ENCODE measurements at regions not wholly inside any gene's neighbourhood (a gene's known extent, or its start where the extent isn't known, plus 50 kb on each side); places are given as distances from the start of the nearest gene placed in this dataset.

GRCh38 chr14:44010595-44010994, 496.5 kb downstream of the FSCB start:
- Mint-ChIP-seq H3K4me3 (no peak overlapping the region), H3K27me3 (ENCODE audit: low read depth) (no peaks in the 10 kb centered on the region), H3K4me1 (ENCODE audit: low read depth) (no peaks in the 10 kb centered on the region), H3K36me3 (ENCODE audit: insufficient read depth) (no peaks in the 10 kb centered on the region), H3K9me3 (peaks cover 15% of the 10 kb centered on the region)
- DNase-seq: no peak
- ATAC-seq: no peak

- no peak for DNase-seq
- no peak overlapping the region for H3K4me3 Mint-ChIP-seq
- no peaks in the 10 kb centered on the region for H3K36me3 Mint-ChIP-seq (ENCODE audit: insufficient read depth)
- H3K4me1 Mint-ChIP-seq (ENCODE audit: low read depth): no peaks in the 10 kb centered on the region
- no peaks in the 10 kb centered on the region for H3K27me3 Mint-ChIP-seq (ENCODE audit: low read depth)
- no peak for ATAC-seq
- H3K9me3 Mint-ChIP-seq: peaks cover 16% of the 10 kb centered on the region
Observed at GRCh38 chr14:44010071-44010470, 497.0 kb downstream of the FSCB start.

- Mint-ChIP-seq H3K27me3 (ENCODE audit: low read depth) (no peaks in the 10 kb centered on the region), H3K36me3 (ENCODE audit: insufficient read depth) (no peaks in the 10 kb centered on the region), H3K9me3 (peaks cover 19% of the 10 kb centered on the region), H3K4me3 (no peak overlapping the region), H3K4me1 (ENCODE audit: low read depth) (no peaks in the 10 kb centered on the region)
- ATAC-seq: no peak
- DNase-seq: no peak
Observed at GRCh38 chr14:44009642-44010041, 497.4 kb downstream of the FSCB start.

- H3K4me3 Mint-ChIP-seq: no peak overlapping the region
- ATAC-seq (no peak), DNase-seq (no peak)
- H3K4me1 Mint-ChIP-seq (ENCODE audit: low read depth): no peaks in the 10 kb centered on the region
- H3K36me3 Mint-ChIP-seq (ENCODE audit: insufficient read depth): no peaks in the 10 kb centered on the region
- H3K9me3 Mint-ChIP-seq: peaks cover 5% of the 10 kb centered on the region
- no peaks in the 10 kb centered on the region for H3K27me3 Mint-ChIP-seq (ENCODE audit: low read depth)
Observed at GRCh38 chr14:43988989-43989388, 518.1 kb downstream of the FSCB start.

- no peaks in the 10 kb centered on the region for H3K4me1 Mint-ChIP-seq (ENCODE audit: low read depth)
Observed at GRCh38 chr14:43983721-43984120, 523.4 kb downstream of the FSCB start.

GRCh38 chr14:43981135-43981768, 525.8 kb downstream of the FSCB start:
- Mint-ChIP-seq H3K9me3 (peaks cover 4% of the 10 kb centered on the region), H3K36me3 (ENCODE audit: insufficient read depth) (no peaks in the 10 kb centered on the region), H3K27me3 (ENCODE audit: low read depth) (no peaks in the 10 kb centered on the region), H3K4me1 (ENCODE audit: low read depth) (no peaks in the 10 kb centered on the region), H3K4me3 (no peak overlapping the region)
- ATAC-seq (no peak), DNase-seq (no peak)

More at GRCh38 chr14:43983721-43984120, 523.4 kb downstream of the FSCB start:
- Mint-ChIP-seq H3K36me3 (ENCODE audit: insufficient read depth) (no peaks in the 10 kb centered on the region), H3K9me3 (peaks cover 4% of the 10 kb centered on the region), H3K4me3 (no peak overlapping the region), H3K27me3 (ENCODE audit: low read depth) (no peaks in the 10 kb centered on the region)
- DNase-seq (no peak), ATAC-seq (no peak)

- no peak for ATAC-seq
- Mint-ChIP-seq H3K36me3 (ENCODE audit: insufficient read depth) (no peaks in the 10 kb centered on the region), H3K27me3 (ENCODE audit: low read depth) (no peaks in the 10 kb centered on the region), H3K9me3 (peaks cover 15% of the 10 kb centered on the region), H3K4me1 (ENCODE audit: low read depth) (no peaks in the 10 kb centered on the region), H3K4me3 (no peak overlapping the region)
- no peak for DNase-seq
Observed at GRCh38 chr14:43956741-43957140, 550.3 kb downstream of the FSCB start.

- Mint-ChIP-seq H3K27me3 (ENCODE audit: low read depth) (no peaks in the 10 kb centered on the region), H3K4me3 (no peak overlapping the region), H3K36me3 (ENCODE audit: insufficient read depth) (no peaks in the 10 kb centered on the region), H3K9me3 (peaks cover 6% of the 10 kb centered on the region), H3K4me1 (ENCODE audit: low read depth) (no peaks in the 10 kb centered on the region)
- DNase-seq (no peak), ATAC-seq (no peak)
Observed at GRCh38 chr14:43949400-43949799, 557.7 kb downstream of the FSCB start.

GRCh38 chr14:43939836-43940235, 567.2 kb downstream of the FSCB start:
- Mint-ChIP-seq H3K27me3 (ENCODE audit: low read depth) (no peaks in the 10 kb centered on the region), H3K4me1 (ENCODE audit: low read depth) (no peaks in the 10 kb centered on the region), H3K4me3 (no peak overlapping the region), H3K9me3 (peaks cover 6% of the 10 kb centered on the region), H3K36me3 (ENCODE audit: insufficient read depth) (no peaks in the 10 kb centered on the region)
- DNase-seq (no peak), ATAC-seq (no peak)

- H3K36me3 Mint-ChIP-seq (ENCODE audit: insufficient read depth): no peaks in the 10 kb centered on the region
- no peaks in the 10 kb centered on the region for H3K27me3 Mint-ChIP-seq (ENCODE audit: low read depth)
- no peaks in the 10 kb centered on the region for H3K4me1 Mint-ChIP-seq (ENCODE audit: low read depth)
- DNase-seq (no peak), ATAC-seq (no peak)
- H3K4me3 Mint-ChIP-seq: no peak overlapping the region
- peaks cover 6% of the 10 kb centered on the region for H3K9me3 Mint-ChIP-seq
Observed at GRCh38 chr14:43938588-43939281, 568.3 kb downstream of the FSCB start.

GRCh38 chr14:43937001-43937400, 570.1 kb downstream of the FSCB start:
- no peak for ATAC-seq
- H3K4me1 Mint-ChIP-seq (ENCODE audit: low read depth): no peaks in the 10 kb centered on the region

GRCh38 chr14:43934102-43934501, 573.0 kb downstream of the FSCB start:
- peaks cover 15% of the 10 kb centered on the region for H3K9me3 Mint-ChIP-seq
- no peak overlapping the region for H3K4me3 Mint-ChIP-seq
- H3K4me1 Mint-ChIP-seq (ENCODE audit: low read depth): no peaks in the 10 kb centered on the region
- H3K36me3 Mint-ChIP-seq (ENCODE audit: insufficient read depth): no peaks in the 10 kb centered on the region
- DNase-seq (no peak), ATAC-seq (no peak)
- no peaks in the 10 kb centered on the region for H3K27me3 Mint-ChIP-seq (ENCODE audit: low read depth)

More at GRCh38 chr14:43937001-43937400, 570.1 kb downstream of the FSCB start:
- Mint-ChIP-seq H3K36me3 (ENCODE audit: insufficient read depth) (no peaks in the 10 kb centered on the region), H3K9me3 (peaks cover 13% of the 10 kb centered on the region), H3K4me3 (no peak overlapping the region), H3K27me3 (ENCODE audit: low read depth) (no peaks in the 10 kb centered on the region)
- DNase-seq: no peak

GRCh38 chr14:43914041-43914693, 592.9 kb downstream of the FSCB start:
- DNase-seq: no peak
- no peak for ATAC-seq
- Mint-ChIP-seq H3K9me3 (peaks cover 13% of the 10 kb centered on the region), H3K27me3 (ENCODE audit: low read depth) (no peaks in the 10 kb centered on the region), H3K4me3 (no peak overlapping the region), H3K36me3 (ENCODE audit: insufficient read depth) (no peaks in the 10 kb centered on the region), H3K4me1 (ENCODE audit: low read depth) (no peaks in the 10 kb centered on the region)

- Mint-ChIP-seq H3K36me3 (ENCODE audit: insufficient read depth) (no peaks in the 10 kb centered on the region), H3K27me3 (ENCODE audit: low read depth) (no peaks in the 10 kb centered on the region), H3K4me1 (ENCODE audit: low read depth) (no peaks in the 10 kb centered on the region), H3K4me3 (no peak overlapping the region), H3K9me3 (no peaks in the 10 kb centered on the region)
- no peak for DNase-seq
- ATAC-seq: no peak
Observed at GRCh38 chr14:43903209-43903608, 603.9 kb downstream of the FSCB start.
